Calu3 (cell line): ENCODE measurements at regions not wholly inside any gene's neighbourhood (a gene's known extent, or its start where the extent isn't known, plus 50 kb on each side); places are given as distances from the start of the nearest gene placed in this dataset.

Source experiments
- BruUV-seq: library from RNA; stranded (reverse); fragments of 400-500 nt; replicated peaks from 2 replicates; lab custom pipeline; 2021; lab: Mats Ljungman, UMichigan
- CTCF ChIA-PET: fragments of 300-600 bp; sonication (Branson Sonifier 250); formaldehyde crosslinking; loops from one replicate; lab custom pipeline; 2022; ENCODE audit warnings: antibody characterized with exemption; lab: Charles Lee
- DNase-seq: peaks from one replicate; pipeline ENCODE4 v3.0.0; 2022
- H3K27ac Mint-ChIP-seq: one replicate; pipeline ENCODE4 v1.8.0; 2022; ENCODE audit warnings: mixed read lengths; ENCODE audit not compliant: unreplicated experiment
- H3K27me3 Mint-ChIP-seq: one replicate; pipeline ENCODE4 v1.8.0; 2022; ENCODE audit warnings: mixed read lengths; ENCODE audit not compliant: unreplicated experiment
- H3K36me3 Mint-ChIP-seq: one replicate; pipeline ENCODE4 v1.8.0; 2022; ENCODE audit warnings: mild to moderate bottlenecking, moderate library complexity, mixed read lengths; ENCODE audit not compliant: insufficient read depth, unreplicated experiment
- H3K4me1 Mint-ChIP-seq: one replicate; pipeline ENCODE4 v1.8.0; 2022; ENCODE audit warnings: mild to moderate bottlenecking, low read depth, mixed read lengths; ENCODE audit not compliant: unreplicated experiment
- H3K4me3 Mint-ChIP-seq: one replicate; pipeline ENCODE4 v1.8.0; 2022; ENCODE audit warnings: mild to moderate bottlenecking, low read depth, moderate library complexity, mixed read lengths; ENCODE audit not compliant: unreplicated experiment
- H3K9me3 Mint-ChIP-seq: one replicate; pipeline ENCODE4 v1.8.0; 2022; ENCODE audit warnings: low read depth, mixed read lengths; ENCODE audit not compliant: unreplicated experiment
- intact Hi-C: fragments of 100-400 bp; cut with micrococcal nuclease; formaldehyde crosslinking; loops from one replicate; pipeline ENCODE4 v1.10.0; 2022; ENCODE audit not compliant: unreplicated experiment
- TF ChIP-seq, protein P1 (sequence below): fragments of 200-600 bp; IDR thresholded peaks from one replicate; pipeline ENCODE4 v1.8.0; 2022; ENCODE audit warnings: antibody characterized with exemption; ENCODE audit not compliant: unreplicated experiment

DNA sequence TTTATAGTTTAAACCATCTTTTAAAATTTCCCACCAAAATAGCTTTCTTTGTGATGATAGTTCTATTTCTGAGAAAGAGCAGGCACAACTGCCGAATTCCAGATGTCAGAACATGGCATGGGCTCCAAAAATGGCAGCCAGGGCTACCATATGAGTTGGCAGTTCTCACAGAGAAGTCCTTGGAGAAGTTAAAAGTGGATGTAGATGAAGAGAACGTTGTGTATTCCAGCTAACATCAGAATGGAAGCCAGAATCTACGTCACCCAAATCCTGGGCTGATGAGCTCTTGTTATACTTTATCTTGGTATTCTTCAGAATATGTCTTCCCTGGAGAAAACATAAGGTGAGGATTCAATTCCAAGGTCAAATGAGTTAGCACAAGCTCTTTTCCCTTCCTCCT is 66.9 kb upstream of the BASP1 start:
- no peaks in the 10 kb centered on the region for H3K36me3 Mint-ChIP-seq
- TF ChIP-seq, protein P1, sequence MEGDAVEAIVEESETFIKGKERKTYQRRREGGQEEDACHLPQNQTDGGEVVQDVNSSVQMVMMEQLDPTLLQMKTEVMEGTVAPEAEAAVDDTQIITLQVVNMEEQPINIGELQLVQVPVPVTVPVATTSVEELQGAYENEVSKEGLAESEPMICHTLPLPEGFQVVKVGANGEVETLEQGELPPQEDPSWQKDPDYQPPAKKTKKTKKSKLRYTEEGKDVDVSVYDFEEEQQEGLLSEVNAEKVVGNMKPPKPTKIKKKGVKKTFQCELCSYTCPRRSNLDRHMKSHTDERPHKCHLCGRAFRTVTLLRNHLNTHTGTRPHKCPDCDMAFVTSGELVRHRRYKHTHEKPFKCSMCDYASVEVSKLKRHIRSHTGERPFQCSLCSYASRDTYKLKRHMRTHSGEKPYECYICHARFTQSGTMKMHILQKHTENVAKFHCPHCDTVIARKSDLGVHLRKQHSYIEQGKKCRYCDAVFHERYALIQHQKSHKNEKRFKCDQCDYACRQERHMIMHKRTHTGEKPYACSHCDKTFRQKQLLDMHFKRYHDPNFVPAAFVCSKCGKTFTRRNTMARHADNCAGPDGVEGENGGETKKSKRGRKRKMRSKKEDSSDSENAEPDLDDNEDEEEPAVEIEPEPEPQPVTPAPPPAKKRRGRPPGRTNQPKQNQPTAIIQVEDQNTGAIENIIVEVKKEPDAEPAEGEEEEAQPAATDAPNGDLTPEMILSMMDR = no peak

DNA sequence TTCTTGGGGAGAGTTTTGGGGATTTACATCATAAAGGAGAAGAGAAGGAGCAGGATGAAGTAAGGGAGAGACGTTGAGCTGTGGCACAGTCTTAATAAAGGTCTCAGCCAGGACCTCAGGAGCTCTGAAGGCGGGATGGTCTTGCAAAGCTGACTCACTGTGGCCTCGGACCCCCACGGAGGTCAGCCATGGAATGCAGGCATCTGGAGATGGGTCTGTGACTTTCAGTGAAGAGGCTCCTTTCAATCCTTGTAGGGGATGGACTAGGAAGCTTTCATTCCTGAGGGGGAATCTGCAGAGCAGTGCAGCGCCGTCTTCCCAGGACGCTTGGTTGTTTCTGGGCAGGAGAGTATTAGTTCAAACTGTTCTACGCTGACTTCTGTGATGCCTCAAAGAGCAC is 65.7 kb upstream of the BASP1 start:
- no TSS peak for BruUV-seq
- H3K9me3 Mint-ChIP-seq = peaks cover 5% of the 10 kb centered on the region
- H3K27ac Mint-ChIP-seq = no peak overlapping the region
- peaks cover 14% of the 10 kb centered on the region for H3K4me1 Mint-ChIP-seq
- H3K36me3 Mint-ChIP-seq = no peaks in the 10 kb centered on the region
- intact Hi-C loops = no loop called here
- no peak for DNase-seq
- TF ChIP-seq, protein P1 = no peak
- H3K27me3 Mint-ChIP-seq = no peaks in the 10 kb centered on the region
- CTCF ChIA-PET = no interaction called here
- H3K4me3 Mint-ChIP-seq = no peak overlapping the region

More for the DNA sequence above, 66.9 kb upstream of the BASP1 start:
- no peak for DNase-seq
- no peak overlapping the region for H3K27ac Mint-ChIP-seq
- BruUV-seq = no TSS peak
- no peaks in the 10 kb centered on the region for H3K27me3 Mint-ChIP-seq
- H3K9me3 Mint-ChIP-seq = peaks cover 5% of the 10 kb centered on the region
- intact Hi-C loops = no loop called here
- H3K4me3 Mint-ChIP-seq = no peak overlapping the region
- CTCF ChIA-PET = no interaction called here
- peaks cover 25% of the 10 kb centered on the region for H3K4me1 Mint-ChIP-seq

DNA sequence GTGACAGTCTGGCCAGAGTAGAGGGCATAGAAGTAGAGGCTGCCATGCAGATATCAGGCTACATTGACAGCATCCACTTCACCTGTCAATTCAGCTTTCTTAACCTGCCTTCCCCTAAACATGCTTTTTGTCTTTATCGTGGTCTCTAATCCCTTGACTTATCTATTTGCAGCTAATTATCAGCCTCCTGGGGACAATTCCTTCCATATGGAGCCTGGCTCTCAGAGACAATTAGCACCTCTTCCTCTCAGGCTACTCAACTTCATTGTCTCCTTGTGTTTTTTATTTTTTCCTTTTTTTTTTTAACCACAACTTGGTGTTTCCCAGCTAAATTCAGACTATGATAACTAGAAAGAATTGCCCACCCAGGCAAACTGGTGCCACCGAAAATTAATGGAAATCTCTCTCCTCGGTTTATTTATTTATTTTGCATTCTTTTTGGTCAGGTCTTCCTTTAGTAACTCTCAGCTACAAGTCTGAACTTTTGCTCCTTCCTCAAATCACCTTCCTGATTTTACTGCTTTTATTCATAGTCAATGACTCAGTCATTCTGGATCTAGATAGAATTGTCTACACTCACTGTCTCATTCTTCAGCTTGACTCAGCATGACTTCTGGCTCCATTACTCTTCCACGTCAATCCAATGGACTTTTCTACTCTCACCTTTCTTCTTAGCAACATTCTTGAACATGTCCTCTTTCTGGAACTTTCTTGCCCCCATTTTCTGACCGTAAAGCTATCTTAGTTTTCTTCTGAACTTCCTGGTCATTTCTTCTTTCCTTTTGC is 63.0 kb upstream of the BASP1 start:
- BruUV-seq = no TSS peak
- Mint-ChIP-seq H3K36me3 (no peaks in the 10 kb centered on the region), H3K27me3 (no peaks in the 10 kb centered on the region), H3K4me1 (peaks cover 10% of the 10 kb centered on the region), H3K27ac (no peak overlapping the region), H3K4me3 (no peak overlapping the region), H3K9me3 (peaks cover 5% of the 10 kb centered on the region)
- TF ChIP-seq, protein P1 = no peak
- no peak for DNase-seq
- intact Hi-C loops = no loop called here
- CTCF ChIA-PET = no interaction called here

DNA sequence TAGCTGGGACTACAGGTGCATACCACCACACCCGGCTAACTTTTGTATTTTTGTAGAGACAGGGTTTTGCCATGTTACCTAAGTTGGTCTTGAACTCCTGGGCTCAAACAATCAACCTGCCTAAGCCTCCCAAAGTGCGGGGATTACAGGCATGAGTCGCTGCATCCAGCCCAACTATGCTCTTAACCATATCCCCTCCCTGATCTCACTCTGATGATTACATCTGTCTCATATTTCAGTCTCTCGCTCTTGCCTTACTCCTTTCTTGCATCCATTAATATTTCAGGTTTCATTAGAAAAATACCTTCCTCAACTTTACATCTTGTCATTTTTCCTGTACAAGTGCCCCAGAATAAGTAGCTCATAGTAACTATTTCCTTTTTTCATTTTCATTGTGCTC is 61.0 kb upstream of the BASP1 start:
- H3K4me3 Mint-ChIP-seq = no peak overlapping the region
- no peak for DNase-seq
- BruUV-seq = no TSS peak
- H3K36me3 Mint-ChIP-seq = no peaks in the 10 kb centered on the region
- peaks cover 10% of the 10 kb centered on the region for H3K4me1 Mint-ChIP-seq
- no peaks in the 10 kb centered on the region for H3K27me3 Mint-ChIP-seq
- H3K9me3 Mint-ChIP-seq = peaks cover 5% of the 10 kb centered on the region
- CTCF ChIA-PET = no interaction called here
- no peak overlapping the region for H3K27ac Mint-ChIP-seq
- TF ChIP-seq, protein P1 = no peak
- intact Hi-C loops = no loop called here
